ENCODE measurements at regions not wholly inside any gene's neighbourhood (a gene's known extent, or its start where the extent isn't known, plus 50 kb on each side); places are given as distances from the start of the nearest gene placed in this dataset.

DNA sequence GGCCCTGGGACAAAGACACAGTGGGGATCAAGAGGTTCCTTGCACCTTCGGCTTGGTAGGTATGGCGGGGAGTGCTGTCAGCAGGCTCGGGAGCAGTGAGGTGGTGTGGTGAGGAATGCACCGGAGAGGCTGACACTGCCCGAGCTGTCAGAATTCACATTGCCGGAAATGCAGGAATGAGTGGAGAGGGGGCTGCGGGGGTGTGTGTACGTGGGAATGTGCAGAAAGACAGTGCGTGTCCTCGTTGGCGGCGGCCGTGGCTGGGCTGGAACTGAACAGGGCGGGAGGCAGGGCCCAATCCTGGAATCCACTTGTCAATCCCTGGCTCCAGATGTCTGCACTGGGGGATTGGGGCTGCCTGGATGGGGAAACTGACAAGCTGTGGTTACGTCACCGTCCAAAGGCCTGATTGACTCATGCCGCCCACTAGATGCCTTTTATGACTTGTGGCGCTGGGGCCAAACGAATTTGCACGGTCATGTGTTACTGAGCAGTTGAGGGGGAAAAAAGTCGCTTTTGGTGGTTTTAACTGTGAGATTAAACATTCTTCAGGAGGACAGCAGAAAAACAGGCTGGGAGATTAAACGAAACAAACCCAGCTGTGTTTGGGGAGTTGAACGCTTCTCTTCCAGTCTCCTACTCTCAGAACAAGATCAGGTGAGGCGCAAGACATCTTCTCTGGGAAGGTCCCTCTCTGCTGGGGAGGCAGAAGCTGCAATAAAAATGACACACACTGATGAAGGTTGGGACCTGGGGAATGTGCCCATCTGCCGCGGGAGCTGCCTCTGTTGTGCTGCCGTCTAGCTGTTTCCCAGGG, 189.4 kb upstream of the GLI2 start:
- DNase-seq (ENCODE audit: low read depth in 2 of 2) = peak in 1 of 2 donors; percentile 85

DNA sequence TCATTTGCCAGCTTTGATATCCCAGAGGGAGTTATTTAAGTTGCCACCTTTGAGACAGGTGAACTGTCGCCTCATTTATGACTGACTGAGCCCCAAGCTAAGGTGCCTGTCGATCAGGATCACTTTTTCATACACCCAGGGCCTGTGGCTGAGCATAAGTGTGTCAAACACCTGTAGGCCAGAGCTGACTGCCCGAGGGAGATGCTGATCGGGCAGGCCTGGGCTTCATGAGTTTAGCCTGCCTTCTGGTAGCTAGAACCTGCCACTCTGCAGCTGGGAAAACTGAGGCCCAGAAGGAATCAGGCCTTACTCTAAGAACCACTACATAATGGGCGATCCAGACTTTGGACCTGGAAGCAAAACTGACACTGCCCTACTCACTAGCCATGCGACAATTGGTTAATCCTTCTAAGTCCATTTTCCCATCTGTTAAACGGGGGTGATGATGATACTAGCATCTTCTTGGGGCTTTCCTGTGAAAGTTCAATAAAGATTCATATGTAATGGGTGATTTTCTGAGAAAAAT, 188.7 kb upstream of the GLI2 start:
- DNase-seq (ENCODE audit: low read depth in 2 of 2) = no peak

DNA sequence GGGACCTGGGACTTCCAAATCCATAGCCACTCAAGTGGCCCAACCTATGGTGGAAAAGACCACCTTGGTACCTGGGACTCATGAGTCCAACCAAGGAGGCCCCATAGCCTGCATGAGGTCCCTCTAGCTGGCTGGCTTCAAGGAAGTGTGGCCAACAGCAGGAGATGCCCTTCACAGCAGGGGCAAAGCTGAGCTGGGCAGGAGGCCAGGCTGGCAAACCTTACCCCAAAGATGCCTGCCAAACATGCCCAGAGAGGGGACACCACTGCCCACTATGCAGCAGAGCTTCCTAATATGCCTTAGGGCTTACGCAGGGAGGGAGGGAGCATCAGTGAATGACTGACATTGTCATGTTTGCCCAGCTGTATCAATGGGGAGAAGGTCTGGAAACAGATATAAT, 188.0 kb upstream of the GLI2 start:
- no peak for DNase-seq (ENCODE audit: low read depth in 2 of 2)

DNA sequence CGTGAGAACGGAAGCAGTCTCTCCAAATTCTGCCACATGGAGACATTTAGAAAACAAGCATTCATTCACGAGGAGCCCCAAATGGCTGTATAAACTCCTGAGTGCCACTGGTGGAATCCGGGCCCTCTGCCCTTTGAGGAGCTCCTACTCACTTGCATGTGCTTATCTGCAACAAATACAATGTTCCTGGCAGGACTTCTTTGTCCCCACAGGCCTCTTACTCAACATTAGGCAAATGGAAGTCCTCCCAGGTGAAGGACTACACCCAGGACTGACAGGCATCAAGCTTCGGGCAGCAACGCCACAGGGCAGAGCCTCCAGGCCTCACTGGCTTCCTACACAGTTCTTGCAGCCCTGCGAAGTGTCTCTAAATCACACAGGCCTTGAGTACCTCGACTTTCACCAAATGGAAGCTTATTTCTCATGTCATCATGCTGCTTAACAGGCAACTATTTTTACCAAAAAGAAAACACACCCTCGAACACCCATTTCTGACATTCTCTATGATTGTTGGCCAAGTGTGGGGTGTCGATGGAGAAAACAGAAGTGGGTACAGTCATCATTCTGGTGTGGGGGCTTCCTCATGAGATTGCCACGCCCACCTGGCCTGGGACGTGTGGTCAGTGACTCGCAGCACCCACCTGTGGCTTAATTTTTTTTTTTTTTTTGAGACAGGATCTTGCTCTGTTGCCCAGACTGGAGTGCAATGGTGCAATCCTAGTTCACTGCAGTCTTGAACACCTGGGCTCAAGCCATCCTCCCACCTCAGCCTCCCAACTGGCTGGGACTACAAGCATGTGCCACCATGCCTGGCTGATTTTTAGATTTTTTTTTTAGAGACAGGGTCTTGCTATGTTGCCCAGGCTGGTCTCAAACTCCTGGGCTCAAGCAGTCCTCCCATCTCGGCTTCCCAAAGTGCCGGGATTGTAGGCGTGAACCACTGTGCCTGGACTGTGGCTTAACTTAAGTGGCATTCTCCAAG, 186.8 kb upstream of the GLI2 start:
- no peak for DNase-seq (ENCODE audit: low read depth in 2 of 2)

DNA sequence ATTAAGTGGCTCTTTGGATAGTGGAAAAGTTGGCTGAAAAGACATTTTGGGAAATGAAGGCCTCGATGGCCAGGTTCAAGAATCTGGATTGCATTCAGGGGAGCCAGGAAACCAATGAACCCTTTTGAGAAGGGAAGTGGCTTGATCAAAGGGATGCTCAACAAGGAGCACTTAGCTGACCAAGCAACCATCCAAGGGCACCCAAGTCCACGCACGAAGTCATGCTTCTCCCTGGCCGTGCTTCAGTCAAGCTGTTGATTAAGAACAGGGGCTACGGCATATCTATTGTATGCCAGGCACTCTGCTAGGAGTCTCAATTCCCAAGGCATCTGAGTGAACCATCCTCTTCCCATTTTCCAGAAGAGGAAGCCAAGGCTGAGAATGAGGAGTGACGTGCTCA, 185.8 kb upstream of the GLI2 start:
- DNase-seq (ENCODE audit: low read depth in 2 of 2) = no peak

DNA sequence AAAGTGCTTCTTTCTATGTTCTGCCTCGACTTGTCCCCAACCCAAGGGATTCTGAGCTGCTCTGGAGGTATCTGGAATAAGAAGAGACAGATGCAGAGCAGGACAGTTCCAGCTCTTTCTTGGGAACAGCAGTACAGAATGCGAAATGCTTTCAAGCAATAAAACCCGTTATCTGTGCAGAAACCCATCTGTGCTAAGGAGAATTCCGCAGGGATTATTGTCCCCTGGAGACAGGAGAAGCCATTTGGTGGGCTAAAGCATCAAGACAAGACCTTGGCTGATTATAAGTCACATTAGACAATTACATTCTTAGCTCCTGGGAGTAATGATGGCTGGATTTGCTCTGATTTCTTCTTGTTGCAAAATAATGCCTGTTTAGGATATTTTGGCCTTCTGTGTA, 185.4 kb upstream of the GLI2 start:
- DNase-seq (ENCODE audit: low read depth in 2 of 2) = no peak

DNA sequence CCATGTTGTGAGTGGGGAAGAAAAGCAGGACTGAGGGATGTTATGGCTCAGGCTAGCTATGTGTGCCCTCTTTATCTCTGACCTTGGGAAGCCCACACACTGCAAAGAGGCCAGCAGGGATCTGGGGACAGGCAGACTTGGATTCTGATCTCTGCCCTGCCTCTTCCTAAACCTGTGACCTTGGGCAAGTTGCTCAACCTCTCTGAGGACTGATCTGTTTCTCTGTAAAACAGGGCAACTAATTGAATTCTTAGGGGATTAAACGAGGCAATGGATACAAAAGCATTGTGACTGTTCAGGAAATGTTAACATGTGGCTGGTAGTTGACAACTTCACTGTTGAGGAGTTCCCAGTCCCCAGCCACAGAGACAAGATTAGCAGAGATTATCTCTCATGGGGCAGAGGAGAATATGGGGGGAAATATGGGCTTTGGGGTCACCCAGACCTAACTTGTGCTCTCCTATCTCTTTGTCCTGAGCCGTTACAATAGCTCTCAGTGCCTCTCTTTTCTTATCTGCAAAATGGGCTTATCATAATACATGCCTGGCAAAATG, 184.7 kb upstream of the GLI2 start:
- DNase-seq (ENCODE audit: low read depth in 2 of 2) = no peak

DNA sequence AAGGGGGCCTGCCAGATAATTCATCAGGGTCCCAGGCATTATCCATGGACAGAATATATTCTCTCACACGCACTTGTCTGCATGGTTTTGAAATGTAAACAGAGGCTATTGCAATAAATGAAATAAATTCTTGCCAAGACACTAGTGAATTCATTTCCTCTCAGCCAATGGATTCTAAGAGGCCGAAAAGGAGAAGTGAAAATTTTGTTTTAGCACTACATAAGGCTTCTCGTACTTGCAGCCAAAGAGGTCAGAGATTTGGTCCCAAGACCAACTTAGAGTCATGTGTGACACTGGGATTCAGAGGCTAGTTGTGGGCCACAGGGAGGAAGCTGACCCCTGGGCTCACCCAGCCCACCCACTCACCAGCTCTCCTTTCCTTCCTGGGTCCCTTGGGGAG, 184.1 kb upstream of the GLI2 start:
- DNase-seq (ENCODE audit: low read depth in 2 of 2) = no peak

DNA sequence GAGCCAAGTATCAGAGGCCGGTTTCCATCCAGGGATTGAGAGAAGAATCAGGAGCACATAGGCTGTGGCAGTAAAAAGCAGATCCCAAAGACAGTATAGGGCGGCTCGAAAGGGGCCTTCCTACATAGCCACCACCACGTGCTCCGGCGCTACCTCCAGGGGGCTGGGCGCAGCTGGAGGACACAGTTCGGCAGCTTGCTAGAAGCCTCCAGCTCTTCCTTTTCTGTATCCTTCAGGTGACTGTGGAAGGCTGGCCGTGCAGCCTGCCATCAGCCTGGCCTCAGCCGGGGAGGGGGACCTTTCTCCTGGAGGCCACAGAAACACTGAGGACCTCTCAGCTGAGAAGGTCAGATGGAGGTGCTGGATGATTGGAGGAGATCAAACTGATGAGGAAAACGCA, 183.6 kb upstream of the GLI2 start:
- no peak for DNase-seq (ENCODE audit: low read depth in 2 of 2)

DNA sequence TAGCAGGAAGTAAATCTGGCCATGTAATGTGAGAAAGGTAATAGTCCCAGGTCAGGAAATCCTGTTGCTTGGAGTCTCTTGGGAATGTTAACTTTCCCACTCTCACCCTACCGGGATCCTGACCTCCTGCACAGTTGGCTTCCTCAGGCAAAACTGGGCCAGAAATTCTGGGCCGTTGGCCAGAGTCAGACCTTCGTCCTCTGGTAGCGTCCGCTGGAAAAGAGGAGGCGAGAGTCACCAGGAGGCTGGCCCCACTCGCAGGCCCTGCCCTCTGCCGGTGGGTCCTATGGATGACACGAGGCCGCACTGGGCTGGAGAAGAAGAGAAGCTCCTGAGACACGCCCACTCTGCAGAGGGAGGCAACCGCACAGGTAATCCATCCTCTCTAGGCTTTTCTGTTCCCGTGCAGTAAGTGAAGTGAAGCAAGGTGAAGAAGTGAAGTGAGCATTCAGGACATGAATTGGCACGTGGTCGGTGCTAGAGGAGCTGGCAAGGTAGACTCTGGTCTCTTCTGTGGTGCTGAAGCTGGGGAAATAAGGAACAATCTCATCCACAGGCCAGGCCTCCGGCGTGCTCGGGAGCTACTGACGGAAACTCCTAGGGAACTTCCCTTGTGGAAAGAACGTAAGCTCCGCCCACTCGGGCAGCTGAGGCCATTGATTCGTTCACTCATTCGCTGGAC, 182.7 kb upstream of the GLI2 start:
- peak; percentile 98 to 99 for DNase-seq (ENCODE audit: low read depth in 2 of 2)

DNA sequence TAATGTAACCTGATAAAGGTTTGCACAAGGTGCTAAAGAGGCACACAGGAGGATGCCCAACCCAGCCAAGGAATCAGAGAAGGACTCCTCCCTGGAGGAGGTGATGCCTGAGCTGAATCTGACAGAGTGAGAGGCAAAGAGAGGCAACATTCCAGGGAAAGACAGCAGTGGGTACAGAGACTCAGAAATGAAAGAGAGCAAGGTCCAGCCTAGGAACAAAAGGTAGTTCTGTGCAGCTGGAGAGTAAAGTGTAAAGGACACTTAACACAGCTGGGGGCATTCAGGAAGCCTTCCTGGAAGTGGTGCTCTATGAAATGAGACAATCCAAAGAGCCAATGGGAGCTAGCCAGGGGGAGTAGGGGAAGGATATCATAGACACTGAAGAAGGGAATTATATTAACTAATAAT, 181.0 kb upstream of the GLI2 start:
- no peak for DNase-seq (ENCODE audit: low read depth in 2 of 2)

DNA sequence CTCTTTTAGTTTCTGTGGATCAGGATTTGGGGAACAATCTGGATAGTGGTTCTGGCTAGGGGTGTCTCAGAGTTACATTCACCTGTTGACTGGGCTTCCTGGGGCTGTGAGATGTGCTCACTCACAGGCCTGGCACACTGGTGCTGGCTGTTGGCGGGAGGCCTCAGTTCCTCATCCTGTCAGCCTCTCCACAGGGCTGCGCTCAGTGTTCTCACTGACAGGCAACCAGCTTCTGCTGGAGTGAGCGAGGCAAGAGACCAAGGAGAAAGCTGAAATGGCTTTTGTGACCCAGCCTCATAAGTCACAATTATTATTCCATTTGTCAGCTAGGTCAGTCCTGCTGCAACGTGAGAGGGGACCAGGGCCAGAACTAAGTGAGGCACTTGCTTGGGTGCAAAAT, 180.6 kb upstream of the GLI2 start:
- DNase-seq (ENCODE audit: low read depth in 2 of 2) = no peak

DNA sequence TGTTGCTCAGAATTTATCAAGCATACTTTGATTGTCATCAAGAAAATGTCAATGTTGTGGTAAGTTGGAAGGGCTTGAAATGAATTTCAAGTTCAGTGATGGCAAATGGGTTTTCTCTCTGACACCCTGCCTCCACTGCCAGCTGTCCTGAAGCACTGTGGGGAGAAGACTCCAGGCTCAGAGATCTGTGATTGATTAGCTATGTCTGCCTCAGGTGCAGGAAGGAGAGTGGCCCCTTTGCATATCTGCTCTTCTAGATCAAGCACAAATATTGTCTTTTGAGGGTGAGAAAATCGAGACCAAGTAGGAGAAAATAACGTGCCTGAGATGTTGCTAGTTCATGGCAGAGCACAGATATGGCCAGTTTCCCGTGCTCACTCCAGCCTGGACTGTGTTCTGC, 178.8 kb upstream of the GLI2 start:
- no peak for DNase-seq (ENCODE audit: low read depth in 2 of 2)

DNA sequence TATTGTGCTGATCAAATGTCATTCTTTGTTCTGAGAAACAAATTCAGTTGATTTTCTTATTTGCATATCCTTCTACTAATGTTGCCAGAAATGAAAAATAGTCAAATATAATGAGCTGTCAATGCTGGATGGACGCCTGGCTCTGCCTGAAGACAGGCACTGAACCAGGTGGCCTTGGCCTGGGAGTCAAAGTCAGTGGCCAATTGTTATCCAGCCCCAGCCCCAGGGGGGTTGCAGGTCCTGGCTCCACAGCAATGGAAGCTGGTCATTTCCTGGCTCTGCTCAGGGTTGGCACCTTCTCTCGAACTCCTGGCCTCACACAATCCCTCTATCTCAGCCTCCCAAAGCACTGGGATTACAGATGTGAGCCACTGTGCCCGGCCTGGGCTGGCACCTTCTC, 176.8 kb upstream of the GLI2 start:
- peak in 1 of 2 donors; percentile 40 for DNase-seq (ENCODE audit: low read depth in 2 of 2)

DNA sequence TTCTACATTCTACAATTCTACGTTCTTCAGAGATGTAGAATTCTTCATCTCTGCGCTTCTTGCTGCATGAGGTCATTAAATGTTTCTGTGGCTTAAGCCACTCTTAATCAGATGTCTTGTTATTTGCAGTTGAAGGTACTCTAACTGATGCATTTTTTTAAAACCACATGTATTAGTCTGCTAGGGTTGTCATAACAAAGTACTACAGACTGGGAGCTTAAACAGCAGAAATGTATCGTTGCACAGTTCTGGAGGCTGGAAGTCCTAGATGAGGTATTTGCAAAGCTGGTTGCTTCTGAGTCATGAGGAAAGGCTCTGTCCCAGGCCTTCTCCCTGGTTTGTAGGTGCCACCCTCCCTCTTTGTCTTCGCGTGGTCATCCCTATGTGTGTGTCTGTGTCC, 176.3 kb upstream of the GLI2 start:
- no peak for DNase-seq (ENCODE audit: low read depth in 2 of 2)

DNA sequence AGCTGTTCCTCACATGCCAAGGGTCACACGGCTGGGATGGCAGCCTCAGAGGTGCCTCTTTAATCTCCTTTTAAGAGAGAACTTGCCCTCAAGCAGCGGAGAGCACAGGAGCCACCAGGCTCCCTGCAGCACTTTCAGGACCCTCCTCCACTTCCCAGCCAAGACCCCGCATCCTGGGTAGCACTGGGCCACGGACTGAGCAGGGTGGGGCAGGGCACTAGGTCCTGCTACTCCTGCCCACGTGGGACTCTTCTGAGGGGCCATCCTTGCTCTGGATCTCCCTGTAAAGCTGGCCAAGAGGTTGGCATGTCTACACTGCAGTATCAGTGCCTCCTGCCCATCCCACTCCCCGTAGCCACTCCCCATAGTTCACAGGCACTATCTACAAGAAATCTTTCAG, 175.3 kb upstream of the GLI2 start:
- DNase-seq (ENCODE audit: low read depth in 2 of 2) = no peak

DNA sequence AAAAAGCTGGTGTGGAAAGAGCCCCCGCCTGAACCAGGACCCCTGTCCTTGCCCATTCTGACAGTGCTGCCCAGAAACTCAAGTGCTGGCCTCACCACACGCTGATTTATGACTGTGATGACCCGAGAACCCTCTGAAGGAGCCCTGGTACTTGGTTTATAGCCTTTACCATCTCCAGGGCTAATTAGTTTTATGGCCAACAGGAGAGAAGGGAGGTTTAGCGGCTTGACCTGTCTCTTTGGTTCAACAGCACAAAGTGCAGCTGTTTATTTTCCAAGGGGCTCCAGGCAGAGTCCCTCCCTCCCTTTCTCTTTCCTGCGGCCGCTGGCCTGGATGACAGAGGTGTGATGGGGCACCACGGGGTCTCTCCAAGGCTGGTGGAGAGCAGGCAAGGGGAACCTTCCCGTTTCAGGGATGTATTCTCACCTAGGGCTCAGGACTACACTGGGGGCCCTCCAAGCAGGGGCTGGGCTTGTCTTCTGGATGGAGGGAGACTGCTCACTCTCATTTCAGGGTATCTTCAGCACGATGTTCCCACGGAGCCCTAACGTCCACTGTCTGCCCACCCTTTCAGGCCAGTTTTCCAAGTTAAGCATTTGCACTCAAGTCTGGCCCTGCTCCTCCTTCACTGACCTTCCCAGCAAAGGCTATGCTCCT, 174.2 kb upstream of the GLI2 start:
- no peak for DNase-seq (ENCODE audit: low read depth in 2 of 2)

DNA sequence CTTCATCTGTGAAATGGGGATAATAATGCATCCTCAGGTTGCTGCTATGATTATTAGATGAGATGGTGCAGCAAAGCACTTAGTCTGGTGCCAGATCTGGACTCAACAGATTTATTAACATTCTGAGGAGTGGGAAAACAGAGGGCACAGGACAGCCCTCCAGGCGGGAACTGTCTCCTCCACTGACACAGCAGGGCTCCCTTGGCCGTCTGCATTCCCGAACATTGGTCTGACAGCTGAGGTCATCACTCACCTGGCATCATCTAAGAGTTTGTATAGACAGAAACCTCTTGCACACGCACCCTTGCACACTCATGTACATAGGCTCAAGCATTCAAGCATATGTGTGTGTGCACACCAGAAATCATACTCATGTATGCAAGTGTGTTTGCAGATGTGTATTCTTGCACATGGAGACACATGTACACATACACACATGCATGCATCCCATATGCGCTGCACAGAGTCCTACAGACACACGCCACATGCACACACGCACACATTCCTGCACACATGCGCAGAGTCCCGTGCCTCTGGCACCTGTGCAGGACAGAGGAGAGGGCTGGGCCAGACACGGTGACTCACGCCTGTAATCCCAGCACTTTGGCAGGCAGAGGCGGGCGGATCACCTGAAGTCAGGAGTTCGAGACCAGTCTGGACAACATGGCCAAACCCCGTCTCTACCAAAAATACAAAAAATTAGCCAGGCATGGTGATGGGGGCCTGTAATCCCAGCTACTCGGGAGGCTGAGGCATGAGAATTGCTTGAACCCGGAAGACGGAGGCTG, 173.3 kb upstream of the GLI2 start:
- DNase-seq (ENCODE audit: low read depth in 2 of 2) = no peak

DNA sequence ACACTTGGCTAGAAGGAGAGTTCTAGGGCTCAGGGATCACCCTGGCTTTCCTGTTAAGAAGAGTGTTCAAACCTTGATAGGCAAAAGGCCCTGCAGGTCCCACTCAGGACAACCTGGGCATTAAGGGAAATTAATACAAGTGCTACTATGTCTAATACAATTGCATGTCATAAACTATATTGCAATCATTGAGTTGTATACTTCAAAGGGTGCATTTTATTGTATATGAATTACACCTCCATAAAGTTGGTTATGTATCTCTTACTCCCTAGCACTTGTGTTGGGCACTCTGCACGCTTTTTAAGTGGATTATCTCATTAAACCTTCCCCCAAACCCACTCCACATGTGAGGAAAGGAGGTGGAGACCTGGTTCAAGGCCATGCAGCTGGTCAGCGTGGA, 172.1 kb upstream of the GLI2 start:
- DNase-seq (ENCODE audit: low read depth in 2 of 2) = no peak

All from dermis microvascular lymphatic vessel endothelial cell (primary cell).